Mesenchymal stem cell (in vitro differentiated cells and primary cell): ENCODE measurements at regions not wholly inside any gene's neighbourhood (a gene's known extent, or its start where the extent isn't known, plus 50 kb on each side); places are given as distances from the start of the nearest gene placed in this dataset.
"Not testable (repeated sequence)": the region's sequence is repeated elsewhere in the genome, so short reads cannot be mapped to it uniquely, and the experiment has no call there.

Experiments used
- DNase-seq: peaks from one replicate; pipeline ENCODE4 v3.0.0-alpha.2; 2013
- H2AFZ ChIP-seq: one replicate; pipeline ENCODE4 v1.6.1; 2013; ENCODE audit warnings: low read depth, mild to moderate bottlenecking, control low read depth, inconsistent platforms, low read length, moderate library complexity
- H2AK5ac ChIP-seq: 2 replicates; pipeline ENCODE4 v1.6.1; 2013; ENCODE audit warnings: low read length, moderate library complexity, mild to moderate bottlenecking, inconsistent platforms; ENCODE audit not compliant: severe bottlenecking
- H2BK120ac ChIP-seq: one replicate; pipeline ENCODE4 v1.6.1; 2013; ENCODE audit warnings: low read depth, mild to moderate bottlenecking, inconsistent platforms, low read length, moderate library complexity
- H2BK12ac ChIP-seq, 2 experiments: one replicate each; pipeline ENCODE4 v1.6.1; 2013; ENCODE audit warnings: inconsistent platforms in 2 of 2, low read length in 2 of 2, mild to moderate bottlenecking in 2 of 2, moderate library complexity in 2 of 2, control low read depth in 1 of 2
- H2BK15ac ChIP-seq: one replicate; pipeline ENCODE4 v1.6.1; 2013; ENCODE audit warnings: mild to moderate bottlenecking, low read depth, inconsistent platforms; ENCODE audit not compliant: poor library complexity, severe bottlenecking
- H2BK5ac ChIP-seq: 2 replicates; pipeline ENCODE4 v1.6.1; 2013; ENCODE audit warnings: low read depth, mild to moderate bottlenecking, low read length, control low read depth, inconsistent platforms; ENCODE audit not compliant: poor library complexity, severe bottlenecking
- H3K14ac ChIP-seq, 2 experiments: one replicate each; pipeline ENCODE4 v1.6.1; 2013; ENCODE audit warnings: inconsistent platforms in 2 of 2, low read length in 2 of 2, control low read depth in 1 of 2, mild to moderate bottlenecking in 1 of 2, moderate library complexity in 1 of 2
- H3K18ac ChIP-seq, 2 experiments: one replicate each; pipeline ENCODE4 v1.6.1; 2013; ENCODE audit warnings: inconsistent platforms in 2 of 2, low read length in 2 of 2, control low read depth in 1 of 2, low read depth in 1 of 2, mild to moderate bottlenecking in 1 of 2
- H3K23ac ChIP-seq, 2 experiments: one replicate each; pipeline ENCODE4 v1.6.1; 2013; ENCODE audit warnings: inconsistent platforms in 2 of 2, low read length in 2 of 2, mild to moderate bottlenecking in 2 of 2, moderate library complexity in 2 of 2, control low read depth in 1 of 2
- H3K27ac ChIP-seq: 2 replicates; pipeline ENCODE4 v1.5.1; 2013; ENCODE audit warnings: mild to moderate bottlenecking, moderate library complexity, low read length, control low read depth, inconsistent platforms; ENCODE audit not compliant: poor library complexity, severe bottlenecking
- H3K27me3 ChIP-seq, 2 experiments: 2 replicates each; pipeline versions ENCODE4 v1.6.1 to v1.7.0; 2013; ENCODE audit warnings: low read length in 2 of 2, mild to moderate bottlenecking in 2 of 2, moderate library complexity in 2 of 2, control low read depth in 1 of 2, inconsistent platforms in 1 of 2; ENCODE audit not compliant: control insufficient read depth in 1 of 2, insufficient read depth in 1 of 2
- H3K36me3 ChIP-seq, 2 experiments: 2 replicates each; pipeline versions ENCODE4 v1.6.1 to v1.7.0; 2013; ENCODE audit warnings: low read length in 2 of 2, control low read depth in 1 of 2, inconsistent platforms in 1 of 2, low read depth in 1 of 2, mild to moderate bottlenecking in 1 of 2; ENCODE audit not compliant: insufficient read depth in 2 of 2, control insufficient read depth in 1 of 2
- H3K4ac ChIP-seq, 2 experiments: one replicate each; pipeline ENCODE4 v1.6.1; 2013; ENCODE audit warnings: inconsistent platforms in 2 of 2, low read length in 2 of 2, mild to moderate bottlenecking in 2 of 2, moderate library complexity in 2 of 2, control low read depth in 1 of 2, low read depth in 1 of 2
- H3K4me1 ChIP-seq: 2 replicates; pipeline ENCODE4 v1.6.1; 2013; ENCODE audit warnings: low read depth, low read length, control low read depth; ENCODE audit not compliant: control insufficient read depth, insufficient read depth
- H3K4me2 ChIP-seq: 2 replicates; pipeline ENCODE4 v1.6.1; 2013; ENCODE audit warnings: low read length, mild to moderate bottlenecking, inconsistent platforms; ENCODE audit not compliant: poor library complexity, severe bottlenecking
- H3K4me3 ChIP-seq, 2 experiments: 2 replicates each; pipeline versions ENCODE4 v1.5.1 to v1.7.0; 2013; ENCODE audit warnings: low read length in 2 of 2, mild to moderate bottlenecking in 2 of 2, control low read depth in 1 of 2, low read depth in 1 of 2; ENCODE audit not compliant: insufficient read depth in 1 of 2
- H3K79me1 ChIP-seq: replicated peaks from 2 replicates; pipeline ENCODE4 v1.6.1; 2013; ENCODE audit warnings: mild to moderate bottlenecking, control low read depth, low read length, inconsistent platforms; ENCODE audit not compliant: poor library complexity, severe bottlenecking
- H3K9ac ChIP-seq: 2 replicates; pipeline ENCODE4 v1.7.0; 2013; ENCODE audit warnings: mild to moderate bottlenecking, low read length, moderate library complexity
- H3K9me3 ChIP-seq: 2 replicates; pipeline ENCODE4 v1.7.0; 2013; ENCODE audit warnings: mild to moderate bottlenecking, low read length; ENCODE audit not compliant: control insufficient read depth
- H4K8ac ChIP-seq: one replicate; pipeline ENCODE4 v1.6.1; 2013; ENCODE audit warnings: inconsistent platforms, mild to moderate bottlenecking, low read length, moderate library complexity
- H4K91ac ChIP-seq: one replicate; pipeline ENCODE4 v1.6.1; 2013; ENCODE audit warnings: mild to moderate bottlenecking, low read length, inconsistent platforms
- WGBS: methylation state at CpG from one replicate; pipeline ENCODE4 v1.1.7; 2013; ENCODE audit warnings: mixed read lengths; 5-methylcytosine and 5-hydroxymethylcytosine counted together

- not testable (repeated sequence) for H3K4me3 ChIP-seq, H4K91ac ChIP-seq, H3K4ac ChIP-seq, H3K27me3 ChIP-seq, H2BK120ac ChIP-seq, H4K8ac ChIP-seq, H2AK5ac ChIP-seq, H3K18ac ChIP-seq, H2BK5ac ChIP-seq, H3K4me2 ChIP-seq, H2AFZ ChIP-seq, H3K79me1 ChIP-seq, H3K27ac ChIP-seq, H3K14ac ChIP-seq, H3K9me3 ChIP-seq, DNase-seq, H2BK12ac ChIP-seq, H2BK15ac ChIP-seq, H3K9ac ChIP-seq, H3K23ac ChIP-seq, H3K36me3 ChIP-seq, H3K4me1 ChIP-seq
- WGBS = 76% methylated on average over 4 of the region's 4 CpGs
Observed at GRCh38 chr15:44841762-44842161, 105.4 kb downstream of the TRIM69 start.

- not testable (repeated sequence) for H3K36me3 ChIP-seq, H2BK120ac ChIP-seq, H4K8ac ChIP-seq, H2AK5ac ChIP-seq, H3K23ac ChIP-seq, H2AFZ ChIP-seq, H3K4me3 ChIP-seq, H3K4me2 ChIP-seq, DNase-seq, H4K91ac ChIP-seq, H3K79me1 ChIP-seq, H3K9ac ChIP-seq, H3K18ac ChIP-seq, H3K4me1 ChIP-seq, H3K27me3 ChIP-seq, H3K4ac ChIP-seq, H3K9me3 ChIP-seq, H3K27ac ChIP-seq, H2BK12ac ChIP-seq, H2BK15ac ChIP-seq, H2BK5ac ChIP-seq, H3K14ac ChIP-seq
- 76% methylated on average over 5 of the region's 6 CpGs for WGBS
Observed at GRCh38 chr15:44842883-44843282, 106.6 kb downstream of the TRIM69 start.

- not testable (repeated sequence) for H3K4me3 ChIP-seq, H3K27ac ChIP-seq, DNase-seq, H2BK5ac ChIP-seq, H3K4ac ChIP-seq, H4K8ac ChIP-seq, H3K14ac ChIP-seq, H3K18ac ChIP-seq, H3K36me3 ChIP-seq, H3K79me1 ChIP-seq, H4K91ac ChIP-seq, H3K23ac ChIP-seq, H2AFZ ChIP-seq, H3K9ac ChIP-seq, H3K4me2 ChIP-seq, H3K4me1 ChIP-seq, H2BK120ac ChIP-seq, H3K27me3 ChIP-seq, H3K9me3 ChIP-seq, H2BK15ac ChIP-seq, H2BK12ac ChIP-seq, H2AK5ac ChIP-seq
- WGBS = 79% methylated on average over 2 of the region's 2 CpGs
Observed at GRCh38 chr15:44844936-44845335, 108.6 kb downstream of the TRIM69 start.

GRCh38 chr15:44846156-44846555 lies 109.8 kb downstream of the TRIM69 start:
- H3K9ac ChIP-seq, H2AFZ ChIP-seq, H3K18ac ChIP-seq, H3K4me2 ChIP-seq, H3K4me1 ChIP-seq, H3K4ac ChIP-seq, DNase-seq, H3K14ac ChIP-seq, H3K27ac ChIP-seq, H3K36me3 ChIP-seq, H3K4me3 ChIP-seq, H3K23ac ChIP-seq, H2BK15ac ChIP-seq, H3K79me1 ChIP-seq, H2BK120ac ChIP-seq, H3K9me3 ChIP-seq, H4K8ac ChIP-seq, H4K91ac ChIP-seq, H2BK12ac ChIP-seq, H2AK5ac ChIP-seq, H3K27me3 ChIP-seq, H2BK5ac ChIP-seq: not testable (repeated sequence)
- WGBS = no CpG with 5 or more reads among the region's 1 CpG
